GM19035 (cell line): ENCODE measurements at regions not wholly inside any gene's neighbourhood (a gene's known extent, or its start where the extent isn't known, plus 50 kb on each side); places are given as distances from the start of the nearest gene placed in this dataset.

ENCODE experiments used
- ATAC-seq: cut with Tn5 transposase; IDR thresholded peaks from one replicate; pipeline ENCODE4 v1.9.1; 2021; ENCODE audit not compliant: unreplicated experiment

- no peak for ATAC-seq
Measured at GRCh38 chr9:663541-663940, 178.0 kb upstream of the DMRT1 start.

GRCh38 chr9:665296-665695 is 176.2 kb upstream of the DMRT1 start:
- no peak for ATAC-seq

DNA sequence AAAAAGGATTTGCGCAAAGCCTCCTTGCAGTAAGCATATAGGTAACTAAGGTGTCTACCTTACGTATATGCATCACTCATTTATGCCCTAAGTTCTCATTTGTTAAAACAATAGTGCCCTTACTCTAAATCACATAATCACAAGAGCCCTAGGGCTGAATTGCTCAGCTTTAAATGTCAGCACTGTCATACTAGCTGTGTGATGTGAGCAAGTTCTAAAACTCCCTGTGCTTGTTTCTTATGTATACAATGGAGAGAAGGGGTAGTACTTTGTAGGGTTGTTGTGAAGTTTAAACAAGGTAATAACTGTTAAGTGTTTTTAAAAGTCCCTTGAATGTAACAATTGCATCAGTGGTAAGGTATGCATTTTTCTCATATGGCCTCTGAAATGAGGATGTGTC is 169.5 kb upstream of the DMRT1 start:
- no peak for ATAC-seq

DNA sequence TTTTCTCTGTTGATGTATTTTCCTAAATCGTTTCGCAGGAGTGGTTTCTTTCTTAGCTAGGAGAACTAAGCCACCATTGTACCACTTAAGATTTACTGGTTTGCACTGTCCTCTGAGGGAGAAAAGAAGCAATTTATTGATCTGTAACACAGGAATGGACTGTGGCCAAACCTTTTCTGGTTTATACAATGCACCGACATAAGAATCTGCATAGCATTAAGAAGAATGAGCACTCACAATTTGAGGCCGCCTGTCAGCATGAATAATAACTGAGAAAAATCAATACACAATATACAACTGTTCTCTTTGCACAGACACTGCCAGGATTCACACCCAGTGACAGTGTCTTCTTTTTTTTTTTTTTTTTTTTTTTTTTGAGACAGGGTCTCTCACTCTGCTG is 168.6 kb upstream of the DMRT1 start:
- ATAC-seq: no peak

- no peak for ATAC-seq
Measured at GRCh38 chr9:673264-673965, 168.1 kb upstream of the DMRT1 start.

- ATAC-seq: no peak
Measured at GRCh38 chr9:673966-674526, 167.5 kb upstream of the DMRT1 start.

GRCh38 chr9:675697-676370 is 165.7 kb upstream of the DMRT1 start:
- no peak for ATAC-seq

GRCh38 chr9:676780-677438 is 164.6 kb upstream of the DMRT1 start:
- ATAC-seq: no peak

DNA sequence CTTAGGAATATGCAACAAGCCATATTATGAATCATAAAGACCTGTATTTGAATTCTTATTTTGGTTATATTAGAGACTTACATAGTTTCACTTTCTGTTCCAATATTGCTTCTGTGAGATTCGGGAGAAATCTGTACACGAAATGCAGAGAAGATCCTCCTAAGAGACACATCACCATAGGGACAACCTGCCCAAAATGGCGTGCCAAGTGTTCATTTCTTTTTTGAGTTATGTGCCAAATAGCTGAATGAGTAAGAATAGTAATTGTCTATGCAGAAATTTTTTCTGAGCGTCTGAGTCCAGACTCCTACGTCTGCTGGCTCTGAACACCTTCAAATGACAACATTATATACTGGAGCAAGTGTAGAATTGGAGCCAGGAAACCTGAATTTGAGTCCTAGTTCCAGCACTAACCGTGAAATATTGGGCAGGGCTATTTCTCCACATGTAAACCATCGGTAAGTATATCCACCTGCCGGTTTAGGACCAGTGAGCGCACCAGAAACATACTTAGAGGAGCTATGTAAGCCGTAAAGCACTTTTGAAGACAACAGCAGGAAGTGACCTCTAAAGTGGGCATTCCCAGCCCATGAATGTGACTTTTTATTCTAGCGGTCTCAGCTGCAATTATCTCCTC is 163.9 kb upstream of the DMRT1 start:
- ATAC-seq: no peak

DNA sequence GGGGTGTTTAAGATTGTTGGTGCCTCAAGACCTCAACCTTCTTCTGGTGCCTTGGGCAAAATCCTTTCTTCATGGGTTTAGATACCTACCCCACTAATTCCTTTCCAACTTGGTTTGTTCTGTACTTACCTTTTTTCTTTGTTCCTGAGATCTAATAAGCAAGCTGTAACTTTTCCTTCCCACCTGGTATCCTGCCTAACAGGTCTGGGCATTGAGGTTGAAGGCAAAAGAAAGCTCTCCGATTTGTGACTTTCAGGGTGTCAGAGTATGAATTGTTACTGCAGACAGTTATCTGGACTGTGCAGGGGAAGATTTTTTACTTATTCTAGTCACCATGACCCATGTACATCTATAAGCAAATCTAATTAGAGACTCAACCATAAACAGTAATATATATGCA is 162.6 kb upstream of the DMRT1 start:
- ATAC-seq: no peak

DNA sequence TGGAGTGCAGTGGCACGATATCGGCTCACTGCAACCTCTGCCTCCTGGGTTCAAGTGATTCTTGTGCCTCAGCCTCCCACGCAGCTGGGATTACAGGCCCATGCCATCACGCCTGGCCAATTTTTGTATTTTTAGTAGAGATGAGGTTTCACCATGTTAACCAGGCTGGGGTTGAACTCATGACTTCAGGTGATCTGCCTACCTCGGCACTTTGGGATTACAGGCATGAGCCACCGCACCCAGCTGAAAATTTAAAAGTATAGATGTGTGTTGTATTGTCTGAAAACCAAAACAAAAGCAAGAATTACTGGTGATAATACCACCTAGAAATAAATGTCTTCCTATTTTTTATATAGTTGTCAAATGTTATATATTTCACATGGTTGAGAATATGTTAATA is 162.0 kb upstream of the DMRT1 start:
- no peak for ATAC-seq

- ATAC-seq: no peak
Measured at GRCh38 chr9:680106-680505, 161.4 kb upstream of the DMRT1 start.

DNA sequence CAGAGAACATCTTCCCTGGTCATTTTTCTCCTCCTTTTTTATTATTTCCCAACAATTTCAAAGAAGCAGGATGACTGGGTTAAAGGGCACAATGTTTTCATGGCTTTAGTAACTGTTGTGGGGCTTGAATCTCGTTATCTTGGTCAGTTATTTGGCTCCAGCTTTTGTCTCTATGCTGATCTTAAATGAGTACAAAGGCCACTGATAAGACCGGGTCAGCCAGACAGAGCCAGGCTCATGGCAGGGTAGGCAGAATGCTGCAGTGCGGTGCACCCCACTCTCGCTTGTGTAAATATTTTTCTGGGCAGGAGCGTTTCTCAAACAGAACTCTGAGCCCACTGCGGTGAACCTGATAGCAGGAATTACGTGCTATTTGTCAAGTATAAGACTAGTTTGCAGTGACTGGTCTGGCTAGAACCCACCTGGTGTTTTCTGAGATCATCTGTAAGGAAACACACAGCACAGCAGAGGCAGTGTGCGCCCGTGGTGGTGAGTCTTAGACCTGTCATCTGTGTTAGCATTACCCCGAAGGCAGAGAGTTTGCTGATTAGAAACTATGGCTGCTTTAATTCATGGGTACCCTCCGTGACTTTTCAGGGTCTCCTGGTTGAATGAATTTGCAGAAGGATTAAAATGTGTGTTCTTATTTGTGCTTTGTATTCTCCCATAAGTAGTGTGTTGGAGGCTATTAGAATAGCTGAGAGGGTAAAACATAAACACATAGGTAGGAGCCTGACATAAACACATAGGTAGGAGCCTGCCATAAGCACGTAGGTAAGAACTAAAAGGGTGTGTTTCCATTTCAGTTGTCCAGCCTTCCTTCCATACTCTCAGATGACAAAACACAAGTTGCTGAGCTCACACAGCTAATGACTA is 158.6 kb upstream of the DMRT1 start:
- no peak for ATAC-seq

DNA sequence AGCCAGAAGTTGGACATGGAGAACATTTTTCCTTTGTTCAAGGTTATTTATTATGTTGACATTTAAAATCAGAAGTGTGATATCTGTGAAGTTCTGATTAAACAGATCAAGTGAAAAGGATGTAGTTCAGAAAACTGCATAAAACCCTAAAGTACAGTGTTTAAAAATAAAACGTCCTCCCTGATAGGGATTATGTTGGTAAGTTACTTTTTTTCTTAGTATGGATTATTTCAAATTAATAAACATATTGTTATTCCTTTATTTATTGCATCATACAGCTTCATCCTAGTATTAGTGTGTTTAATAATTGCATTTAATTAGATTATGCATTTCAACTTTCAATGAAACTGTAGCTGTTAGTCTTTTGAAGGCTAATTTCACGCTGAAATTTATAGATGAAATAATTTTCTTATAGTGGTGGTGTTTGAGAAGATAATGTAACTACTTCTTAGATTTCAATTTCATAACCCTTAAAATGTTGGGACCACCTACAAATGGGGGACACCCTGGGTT is 157.9 kb upstream of the DMRT1 start:
- ATAC-seq: no peak

- ATAC-seq: no peak
Measured at GRCh38 chr9:684054-684890, 157.2 kb upstream of the DMRT1 start.

DNA sequence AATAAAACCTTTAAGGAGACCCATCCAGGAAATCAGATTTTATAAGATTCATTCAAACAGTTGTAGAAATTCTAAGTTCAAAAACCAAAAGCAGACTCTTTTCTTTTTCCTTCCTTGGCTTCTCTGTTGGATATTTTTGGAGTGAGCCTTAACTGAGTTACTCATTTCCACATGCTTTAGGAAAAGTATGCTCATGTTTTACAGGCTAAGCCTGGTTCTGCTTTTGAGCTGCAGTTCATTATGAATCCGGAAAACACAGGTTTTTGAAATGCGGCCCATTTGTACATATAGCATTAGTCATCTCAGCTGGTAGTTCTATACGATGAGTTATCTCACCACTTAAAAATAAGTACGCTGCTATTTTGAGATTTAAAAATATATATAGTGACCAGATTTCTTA is 156.6 kb upstream of the DMRT1 start:
- ATAC-seq: no peak

GRCh38 chr9:686321-686813 is 155.1 kb upstream of the DMRT1 start:
- no peak for ATAC-seq

DNA sequence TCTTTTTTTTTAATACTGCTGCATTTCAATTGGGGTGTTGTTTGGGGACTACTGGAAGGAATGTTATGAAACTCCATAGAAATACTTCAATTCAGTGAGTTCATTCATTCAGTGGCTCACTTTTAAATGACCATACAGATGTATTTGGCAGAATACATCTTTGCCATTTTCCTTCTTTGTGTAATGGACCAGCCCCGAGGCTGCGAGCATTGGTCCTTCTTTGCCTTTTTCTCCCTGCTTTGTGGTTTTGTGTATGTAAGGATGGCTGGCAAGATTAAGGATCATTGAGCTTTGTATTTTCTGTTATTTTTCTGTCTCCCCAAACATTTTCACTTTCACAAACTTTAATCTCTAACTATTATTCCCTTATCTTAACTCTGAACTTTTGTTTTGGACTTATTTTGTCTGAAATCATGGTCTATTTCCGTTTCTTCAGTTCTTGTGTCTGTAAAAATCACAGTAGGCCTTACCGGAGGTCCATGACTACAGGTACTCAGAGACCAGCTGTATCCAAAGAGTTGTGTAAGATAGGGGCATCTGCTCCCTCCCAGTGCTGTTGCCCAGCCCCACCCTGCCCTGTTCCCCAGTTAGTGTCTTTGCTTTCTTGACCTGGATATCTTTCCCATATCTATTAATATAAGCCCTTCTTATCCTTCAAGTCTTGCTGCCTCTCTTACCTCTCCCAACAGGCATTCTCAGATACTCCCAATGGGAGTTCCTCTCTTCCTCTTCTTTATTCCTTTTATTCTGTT is 154.3 kb upstream of the DMRT1 start:
- no peak for ATAC-seq

- ATAC-seq: no peak
Measured at GRCh38 chr9:687994-688393, 153.5 kb upstream of the DMRT1 start.
